Fibroblast of villous mesenchyme (primary cell): ENCODE measurements at regions not wholly inside any gene's neighbourhood (a gene's known extent, or its start where the extent isn't known, plus 50 kb on each side); places are given as distances from the start of the nearest gene placed in this dataset.

Experiments used
- DNase-seq: peaks from one replicate; pipeline ENCODE4 v3.0.0-alpha.2; 2010; ENCODE audit warnings: low read depth
- H3K4me3 ChIP-seq: 2 replicates; pipeline ENCODE4 v1.5.1; 2011; ENCODE audit warnings: low read depth, mild to moderate bottlenecking, low read length
- CTCF ChIP-seq: IDR thresholded peaks from 2 replicates; pipeline ENCODE4 v1.5.1; 2012; ENCODE audit warnings: low read depth, mild to moderate bottlenecking, low read length; ENCODE audit not compliant: insufficient read depth

GRCh38 chr2:237161189-237161588, 75.5 kb downstream of the COPS8 start:
- no peak for DNase-seq
- H3K4me3 ChIP-seq = no peak overlapping the region
- no peak for TF ChIP-seq CTCF

- no peak for DNase-seq
Measured at GRCh38 chr2:237162959-237163358, 77.3 kb downstream of the COPS8 start.

GRCh38 chr2:237164474-237165042, 78.9 kb downstream of the COPS8 start:
- H3K4me3 ChIP-seq = no peak overlapping the region
- no peak for TF ChIP-seq CTCF
- DNase-seq = peak; percentile 98

More at GRCh38 chr2:237162959-237163358, 77.3 kb downstream of the COPS8 start:
- TF ChIP-seq CTCF = no peak
- H3K4me3 ChIP-seq = no peak overlapping the region

GRCh38 chr2:237165405-237166276, 80.0 kb downstream of the COPS8 start:
- peak; percentile 82 for TF ChIP-seq CTCF
- DNase-seq = peak; percentile 89
- no peak overlapping the region for H3K4me3 ChIP-seq

GRCh38 chr2:237167038-237167437, 81.3 kb downstream of the COPS8 start:
- no peak overlapping the region for H3K4me3 ChIP-seq
- no peak for DNase-seq
- no peak for TF ChIP-seq CTCF

GRCh38 chr2:237167934-237168333, 82.2 kb downstream of the COPS8 start:
- no peak for DNase-seq
- H3K4me3 ChIP-seq = no peak overlapping the region
- TF ChIP-seq CTCF = no peak
